ENCODE measurements at regions not wholly inside any gene's neighbourhood (a gene's known extent, or its start where the extent isn't known, plus 50 kb on each side); places are given as distances from the start of the nearest gene placed in this dataset.
A peak's percentile ranks its signal among the peaks of the same experiment; 100 is the strongest.
"Not testable (repeated sequence)": the region's sequence is repeated elsewhere in the genome, so short reads cannot be mapped to it uniquely, and the experiment has no call there.

- DNase-seq (ENCODE audit: low read depth), result no peak
Measured at GRCh38 chr12:42732908-42733411, 143.4 kb upstream of the PRICKLE1 start.

GRCh38 chr12:42730291-42730690 is 140.7 kb upstream of the PRICKLE1 start:
- peak; percentile 67 for DNase-seq (ENCODE audit: low read depth)
- no peak overlapping the region for H3K4me3 ChIP-seq (ENCODE audit: low read depth, low read length)

More at GRCh38 chr12:42732908-42733411, 143.4 kb upstream of the PRICKLE1 start:
- no peak overlapping the region for H3K4me3 ChIP-seq (ENCODE audit: low read depth, low read length)

- no peak for DNase-seq (ENCODE audit: low read depth)
Measured at GRCh38 chr12:42729535-42729900, 140.0 kb upstream of the PRICKLE1 start.

GRCh38 chr12:42728770-42729534 is 139.4 kb upstream of the PRICKLE1 start:
- no peak for DNase-seq (ENCODE audit: low read depth)
- no peak overlapping the region for H3K4me3 ChIP-seq (ENCODE audit: low read depth, low read length)

More at GRCh38 chr12:42729535-42729900, 140.0 kb upstream of the PRICKLE1 start:
- H3K4me3 ChIP-seq (ENCODE audit: low read depth, low read length), result no peak overlapping the region

- no peak overlapping the region for H3K4me3 ChIP-seq (ENCODE audit: low read depth, low read length)
- DNase-seq (ENCODE audit: low read depth), result no peak
Measured at GRCh38 chr12:42728287-42728686, 138.7 kb upstream of the PRICKLE1 start.

GRCh38 chr12:42725809-42726208 is 136.3 kb upstream of the PRICKLE1 start:
- H3K4me3 ChIP-seq (ENCODE audit: low read depth, low read length), result no peak overlapping the region
- DNase-seq (ENCODE audit: low read depth), result peak; percentile 81

- peak; percentile 87 for DNase-seq (ENCODE audit: low read depth)
- H3K4me3 ChIP-seq (ENCODE audit: low read depth, low read length), result no peak overlapping the region
Measured at GRCh38 chr12:42716491-42716891, 126.9 kb upstream of the PRICKLE1 start.

- DNase-seq (ENCODE audit: low read depth); H3K4me3 ChIP-seq (ENCODE audit: low read depth, low read length): not testable (repeated sequence)
Measured at GRCh38 chr12:42713566-42713965, 124.0 kb upstream of the PRICKLE1 start.

GRCh38 chr12:42708374-42708773 is 118.8 kb upstream of the PRICKLE1 start:
- H3K4me3 ChIP-seq (ENCODE audit: low read depth, low read length); DNase-seq (ENCODE audit: low read depth): not testable (repeated sequence)

GRCh38 chr12:42707312-42708226 is 118.0 kb upstream of the PRICKLE1 start:
- DNase-seq (ENCODE audit: low read depth), result no peak
- H3K4me3 ChIP-seq (ENCODE audit: low read depth, low read length), result no peak overlapping the region

- no peak for DNase-seq (ENCODE audit: low read depth)
- H3K4me3 ChIP-seq (ENCODE audit: low read depth, low read length), result no peak overlapping the region
Measured at GRCh38 chr12:42706321-42706720, 116.8 kb upstream of the PRICKLE1 start.

- DNase-seq (ENCODE audit: low read depth), result peak; percentile 90
- no peak overlapping the region for H3K4me3 ChIP-seq (ENCODE audit: low read depth, low read length)
Measured at GRCh38 chr12:42705863-42706262, 116.3 kb upstream of the PRICKLE1 start.

GRCh38 chr12:42704810-42705401 is 115.4 kb upstream of the PRICKLE1 start:
- DNase-seq (ENCODE audit: low read depth), result no peak
- no peak overlapping the region for H3K4me3 ChIP-seq (ENCODE audit: low read depth, low read length)

GRCh38 chr12:42704340-42704739 is 114.8 kb upstream of the PRICKLE1 start:
- DNase-seq (ENCODE audit: low read depth), result no peak
- H3K4me3 ChIP-seq (ENCODE audit: low read depth, low read length), result no peak overlapping the region

GRCh38 chr12:42701084-42701483 is 111.5 kb upstream of the PRICKLE1 start:
- no peak overlapping the region for H3K4me3 ChIP-seq (ENCODE audit: low read depth, low read length)
- no peak for DNase-seq (ENCODE audit: low read depth)

- DNase-seq (ENCODE audit: low read depth), result peak; percentile 75
- H3K4me3 ChIP-seq (ENCODE audit: low read depth, low read length), result no peak overlapping the region
Measured at GRCh38 chr12:42698213-42698612, 108.7 kb upstream of the PRICKLE1 start.

GRCh38 chr12:42696406-42697149 is 107.0 kb upstream of the PRICKLE1 start:
- DNase-seq (ENCODE audit: low read depth), result peak; percentile 78
- H3K4me3 ChIP-seq (ENCODE audit: low read depth, low read length), result no peak overlapping the region

- no peak for DNase-seq (ENCODE audit: low read depth)
- no peak overlapping the region for H3K4me3 ChIP-seq (ENCODE audit: low read depth, low read length)
Measured at GRCh38 chr12:42695490-42695995, 106.0 kb upstream of the PRICKLE1 start.

- no peak overlapping the region for H3K4me3 ChIP-seq (ENCODE audit: low read depth, low read length)
Measured at GRCh38 chr12:42692749-42693148, 103.2 kb upstream of the PRICKLE1 start.

More at GRCh38 chr12:42692749-42693148, 103.2 kb upstream of the PRICKLE1 start:
- DNase-seq (ENCODE audit: low read depth), result no peak
